Ovary (tissue), 3 donors: ENCODE measurements at regions not wholly inside any gene's neighbourhood (a gene's known extent, or its start where the extent isn't known, plus 50 kb on each side); places are given as distances from the start of the nearest gene placed in this dataset.

ENCODE experiments used
- EP300 ChIP-seq: sonication (generic); formaldehyde crosslinking; IDR thresholded peaks from one replicate; pipeline ENCODE4 v1.6.1; 2017; ENCODE audit warnings: antibody characterized with exemption
- POLR2A ChIP-seq: fragments of 450-650 bp; IDR thresholded peaks from one replicate; pipeline ENCODE4 v1.6.1; 2017; ENCODE audit warnings: antibody characterized with exemption, mild to moderate bottlenecking, moderate library complexity
- TF ChIP-seq, protein P1 (sequence below), 3 donors: fragments of 450-650 bp in 2 of 3; fragments of 200-600 bp in 1 of 3; IDR thresholded peaks; one replicate each; pipeline versions ENCODE4 v1.5.1 to v1.8.0; 2016 to 2022; ENCODE audit warnings: antibody characterized with exemption in 3 of 3, mild to moderate bottlenecking in 1 of 3
- donor health status: DM: no; HTN: no; CAD: no.

DNA sequence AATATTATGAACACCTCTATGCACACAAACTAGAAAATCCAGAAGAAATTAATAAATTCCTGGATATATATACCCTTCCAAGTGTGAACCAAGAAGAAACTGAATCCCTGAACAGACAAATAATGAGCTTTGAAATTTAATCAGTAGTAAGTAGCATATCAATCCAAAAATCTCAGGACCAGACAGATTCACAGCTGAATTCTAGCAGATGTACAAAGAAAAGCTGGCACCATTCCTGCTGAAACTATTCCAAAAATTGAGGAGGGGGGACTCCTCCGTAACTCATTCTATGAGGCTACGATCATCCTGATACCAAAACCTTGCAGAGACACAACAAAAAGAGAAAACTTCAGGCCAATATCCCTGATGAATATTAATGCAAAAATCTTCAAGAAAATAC is 67.0 kb upstream of the PDE7B start:
- TF ChIP-seq, protein P1, sequence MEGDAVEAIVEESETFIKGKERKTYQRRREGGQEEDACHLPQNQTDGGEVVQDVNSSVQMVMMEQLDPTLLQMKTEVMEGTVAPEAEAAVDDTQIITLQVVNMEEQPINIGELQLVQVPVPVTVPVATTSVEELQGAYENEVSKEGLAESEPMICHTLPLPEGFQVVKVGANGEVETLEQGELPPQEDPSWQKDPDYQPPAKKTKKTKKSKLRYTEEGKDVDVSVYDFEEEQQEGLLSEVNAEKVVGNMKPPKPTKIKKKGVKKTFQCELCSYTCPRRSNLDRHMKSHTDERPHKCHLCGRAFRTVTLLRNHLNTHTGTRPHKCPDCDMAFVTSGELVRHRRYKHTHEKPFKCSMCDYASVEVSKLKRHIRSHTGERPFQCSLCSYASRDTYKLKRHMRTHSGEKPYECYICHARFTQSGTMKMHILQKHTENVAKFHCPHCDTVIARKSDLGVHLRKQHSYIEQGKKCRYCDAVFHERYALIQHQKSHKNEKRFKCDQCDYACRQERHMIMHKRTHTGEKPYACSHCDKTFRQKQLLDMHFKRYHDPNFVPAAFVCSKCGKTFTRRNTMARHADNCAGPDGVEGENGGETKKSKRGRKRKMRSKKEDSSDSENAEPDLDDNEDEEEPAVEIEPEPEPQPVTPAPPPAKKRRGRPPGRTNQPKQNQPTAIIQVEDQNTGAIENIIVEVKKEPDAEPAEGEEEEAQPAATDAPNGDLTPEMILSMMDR (IDR thresholded peaks at IDR 0.05), result no peak
- no peak for TF ChIP-seq POLR2A
- no peak for TF ChIP-seq EP300
